Stimulated activated CD4-positive, alpha-beta T cell treated with anti-CD3 and anti-CD28 coated beads, Interleukin-2, amount 100 ng/mL, for 24 hours (primary cell): ENCODE measurements at regions not wholly inside any gene's neighbourhood (a gene's known extent, or its start where the extent isn't known, plus 50 kb on each side); places are given as distances from the start of the nearest gene placed in this dataset.
"Not testable (repeated sequence)": the region's sequence is repeated elsewhere in the genome, so short reads cannot be mapped to it uniquely, and the experiment has no call there.

Source experiments
- DNase-seq, 2 donors: peaks; one replicate each; pipeline ENCODE4 v3.0.0-alpha.2; 2020

- DNase-seq = no peak
These were observed 212.0 kb upstream of the SSTR4 start for GRCh38 chr20:22823119-22823518.

GRCh38 chr20:22824077-22824476 is 211.0 kb upstream of the SSTR4 start:
- DNase-seq = no peak

GRCh38 chr20:22825076-22825475 is 210.0 kb upstream of the SSTR4 start:
- no peak for DNase-seq

- DNase-seq = no peak
These were observed 209.6 kb upstream of the SSTR4 start for GRCh38 chr20:22825546-22825945.

- no peak for DNase-seq
These were observed 208.5 kb upstream of the SSTR4 start for GRCh38 chr20:22826306-22827230.

GRCh38 chr20:22827916-22828315 is 207.2 kb upstream of the SSTR4 start:
- DNase-seq = no peak

GRCh38 chr20:22829356-22829755 is 205.8 kb upstream of the SSTR4 start:
- no peak for DNase-seq

- DNase-seq = no peak
These were observed 205.0 kb upstream of the SSTR4 start for GRCh38 chr20:22830138-22830537.

- DNase-seq = not testable (repeated sequence)
These were observed 204.4 kb upstream of the SSTR4 start for GRCh38 chr20:22830715-22831114.

GRCh38 chr20:22833851-22834250 is 201.3 kb upstream of the SSTR4 start:
- DNase-seq = no peak

- DNase-seq = no peak
These were observed 200.4 kb upstream of the SSTR4 start for GRCh38 chr20:22834651-22835256.

GRCh38 chr20:22836211-22836610 is 198.9 kb upstream of the SSTR4 start:
- DNase-seq = no peak

GRCh38 chr20:22836877-22837276 is 198.2 kb upstream of the SSTR4 start:
- no peak for DNase-seq

GRCh38 chr20:22838001-22838400 is 197.1 kb upstream of the SSTR4 start:
- DNase-seq = no peak

GRCh38 chr20:22841846-22842245 is 193.3 kb upstream of the SSTR4 start:
- no peak for DNase-seq

GRCh38 chr20:22842793-22843192 is 192.3 kb upstream of the SSTR4 start:
- DNase-seq = no peak

- no peak for DNase-seq
These were observed 190.2 kb upstream of the SSTR4 start for GRCh38 chr20:22844959-22845358.

- no peak for DNase-seq
These were observed 188.2 kb upstream of the SSTR4 start for GRCh38 chr20:22846863-22847262.

GRCh38 chr20:22848364-22848763 is 186.7 kb upstream of the SSTR4 start:
- no peak for DNase-seq

- DNase-seq = not testable (repeated sequence)
These were observed 183.3 kb upstream of the SSTR4 start for GRCh38 chr20:22851679-22852346.

- no peak for DNase-seq
These were observed 173.7 kb upstream of the SSTR4 start for GRCh38 chr20:22861231-22861980.

- no peak for DNase-seq
These were observed 173.1 kb upstream of the SSTR4 start for GRCh38 chr20:22861990-22862389.

GRCh38 chr20:22862671-22863230 is 172.4 kb upstream of the SSTR4 start:
- DNase-seq = no peak
